Ovary (tissue), 3 donors: ENCODE measurements at regions not wholly inside any gene's neighbourhood (a gene's known extent, or its start where the extent isn't known, plus 50 kb on each side); places are given as distances from the start of the nearest gene placed in this dataset.
"Not testable (repeated sequence)": the region's sequence is repeated elsewhere in the genome, so short reads cannot be mapped to it uniquely, and the experiment has no call there.

Experiments used
- POLR2A ChIP-seq: fragments of 450-650 bp; IDR thresholded peaks from one replicate; pipeline ENCODE4 v1.6.1; 2017; ENCODE audit warnings: antibody characterized with exemption, mild to moderate bottlenecking, moderate library complexity
- TF ChIP-seq, protein P1 (sequence below), 3 donors: fragments of 450-650 bp in 2 of 3; fragments of 200-600 bp in 1 of 3; IDR thresholded peaks; one replicate each; pipeline versions ENCODE4 v1.5.1 to v1.8.0; 2016 to 2022; ENCODE audit warnings: antibody characterized with exemption in 3 of 3, mild to moderate bottlenecking in 1 of 3
- donor health status: DM: no; HTN: no; CAD: no.

GRCh38 chr1:146438543-146438942 is 209.7 kb upstream of the NOTCH2NLA start:
- TF ChIP-seq, protein P1, sequence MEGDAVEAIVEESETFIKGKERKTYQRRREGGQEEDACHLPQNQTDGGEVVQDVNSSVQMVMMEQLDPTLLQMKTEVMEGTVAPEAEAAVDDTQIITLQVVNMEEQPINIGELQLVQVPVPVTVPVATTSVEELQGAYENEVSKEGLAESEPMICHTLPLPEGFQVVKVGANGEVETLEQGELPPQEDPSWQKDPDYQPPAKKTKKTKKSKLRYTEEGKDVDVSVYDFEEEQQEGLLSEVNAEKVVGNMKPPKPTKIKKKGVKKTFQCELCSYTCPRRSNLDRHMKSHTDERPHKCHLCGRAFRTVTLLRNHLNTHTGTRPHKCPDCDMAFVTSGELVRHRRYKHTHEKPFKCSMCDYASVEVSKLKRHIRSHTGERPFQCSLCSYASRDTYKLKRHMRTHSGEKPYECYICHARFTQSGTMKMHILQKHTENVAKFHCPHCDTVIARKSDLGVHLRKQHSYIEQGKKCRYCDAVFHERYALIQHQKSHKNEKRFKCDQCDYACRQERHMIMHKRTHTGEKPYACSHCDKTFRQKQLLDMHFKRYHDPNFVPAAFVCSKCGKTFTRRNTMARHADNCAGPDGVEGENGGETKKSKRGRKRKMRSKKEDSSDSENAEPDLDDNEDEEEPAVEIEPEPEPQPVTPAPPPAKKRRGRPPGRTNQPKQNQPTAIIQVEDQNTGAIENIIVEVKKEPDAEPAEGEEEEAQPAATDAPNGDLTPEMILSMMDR (IDR thresholded peaks at IDR 0.05), result not testable (repeated sequence)
- TF ChIP-seq POLR2A, result not testable (repeated sequence)
